GM04503 (cell line): ENCODE measurements at regions not wholly inside any gene's neighbourhood (a gene's known extent, or its start where the extent isn't known, plus 50 kb on each side); places are given as distances from the start of the nearest gene placed in this dataset.
"Not testable (repeated sequence)": the region's sequence is repeated elsewhere in the genome, so short reads cannot be mapped to it uniquely, and the experiment has no call there.

Experiments
- DNase-seq: peaks from one replicate; pipeline ENCODE4 v3.0.0-alpha.2; 2012; ENCODE audit warnings: low read depth

- no peak for DNase-seq
Measured at GRCh38 chr5:82601861-82602260, 323.7 kb upstream of the RPS23 start.

DNA sequence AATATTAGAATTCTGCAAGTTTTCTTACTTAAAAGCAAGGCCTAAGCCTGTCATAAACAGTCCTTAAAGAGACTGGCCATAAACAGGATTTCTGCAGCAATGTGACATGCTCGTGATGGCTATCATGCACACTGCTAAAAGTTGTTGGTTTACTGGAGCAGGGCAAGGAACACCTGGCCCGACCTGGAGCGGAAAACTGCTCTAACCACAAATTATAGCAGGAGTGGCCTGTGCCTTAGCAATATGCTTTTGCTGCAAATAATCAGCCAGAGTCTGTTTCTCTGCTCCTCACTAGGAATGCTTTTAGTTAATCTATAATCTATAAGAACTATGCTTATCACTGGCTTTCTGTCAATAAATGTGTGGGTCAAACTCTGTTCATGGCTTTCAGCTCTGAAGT, 322.9 kb upstream of the RPS23 start:
- DNase-seq = no peak

GRCh38 chr5:82599692-82600091, 321.5 kb upstream of the RPS23 start:
- DNase-seq = no peak

- DNase-seq = no peak
Measured at GRCh38 chr5:82599030-82599429, 320.9 kb upstream of the RPS23 start.

DNA sequence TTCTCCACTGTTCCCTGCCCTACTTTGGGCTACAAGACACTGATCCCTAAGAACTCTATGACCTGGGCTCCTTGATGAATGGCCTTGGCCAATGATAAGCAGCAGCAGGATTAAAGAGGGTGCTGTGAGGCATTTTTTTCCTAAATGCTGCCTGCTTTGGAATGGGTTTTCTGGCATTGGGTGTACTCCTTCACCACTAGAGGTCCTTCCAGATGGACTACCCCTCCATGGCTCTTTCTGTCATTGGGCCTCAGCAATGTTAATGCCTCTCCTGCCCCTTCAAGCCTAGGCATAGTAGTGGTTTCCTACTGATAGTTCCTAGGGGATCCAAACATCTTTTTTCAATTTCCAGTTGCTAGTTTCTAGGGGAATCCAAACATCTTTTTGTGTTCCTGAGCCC, 319.3 kb upstream of the RPS23 start:
- no peak for DNase-seq

DNA sequence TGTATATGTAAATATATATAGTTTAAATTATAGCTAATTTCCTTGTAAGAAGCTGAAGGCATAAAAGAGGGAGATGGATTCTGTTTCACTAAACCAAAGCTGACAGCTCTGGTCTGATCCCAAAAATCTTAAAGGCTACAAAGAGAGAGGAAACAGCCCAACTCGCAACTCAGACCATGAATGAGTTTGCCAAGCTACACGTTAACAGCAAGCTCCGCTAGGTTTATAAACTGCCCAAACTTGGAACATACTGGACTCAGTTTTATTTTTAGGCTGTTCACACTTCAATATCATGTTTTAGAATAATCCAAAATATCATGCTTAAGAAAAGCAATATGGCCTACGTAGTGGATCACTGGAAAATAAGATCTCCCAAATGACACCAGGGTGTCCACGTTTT, 318.3 kb upstream of the RPS23 start:
- no peak for DNase-seq

DNA sequence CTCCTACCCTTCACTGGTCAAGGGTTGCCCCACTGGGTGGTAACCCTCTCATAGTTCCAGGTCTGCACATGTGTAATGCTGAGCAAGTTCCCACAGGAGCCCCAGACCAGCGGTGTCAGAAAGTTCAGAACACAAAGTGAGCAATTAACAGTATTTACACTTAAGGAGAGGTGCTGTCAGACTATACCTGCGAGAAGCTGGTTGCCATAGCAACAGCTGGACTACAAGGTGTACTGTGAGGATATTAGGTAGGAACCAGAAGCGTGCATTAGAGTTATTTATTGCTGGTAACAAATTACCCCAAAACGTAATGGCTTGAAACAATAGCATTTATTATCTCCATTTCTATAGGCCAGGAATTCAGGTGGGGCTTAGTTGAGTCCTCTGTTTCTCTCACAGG, 317.0 kb upstream of the RPS23 start:
- DNase-seq = no peak

- no peak for DNase-seq
Measured at GRCh38 chr5:82594097-82594496, 315.9 kb upstream of the RPS23 start.

GRCh38 chr5:82593481-82593880, 315.3 kb upstream of the RPS23 start:
- no peak for DNase-seq

GRCh38 chr5:82591021-82591515, 312.9 kb upstream of the RPS23 start:
- no peak for DNase-seq

GRCh38 chr5:82590112-82590511, 312.0 kb upstream of the RPS23 start:
- DNase-seq = no peak

- no peak for DNase-seq
Measured at GRCh38 chr5:82586661-82587310, 308.6 kb upstream of the RPS23 start.

DNA sequence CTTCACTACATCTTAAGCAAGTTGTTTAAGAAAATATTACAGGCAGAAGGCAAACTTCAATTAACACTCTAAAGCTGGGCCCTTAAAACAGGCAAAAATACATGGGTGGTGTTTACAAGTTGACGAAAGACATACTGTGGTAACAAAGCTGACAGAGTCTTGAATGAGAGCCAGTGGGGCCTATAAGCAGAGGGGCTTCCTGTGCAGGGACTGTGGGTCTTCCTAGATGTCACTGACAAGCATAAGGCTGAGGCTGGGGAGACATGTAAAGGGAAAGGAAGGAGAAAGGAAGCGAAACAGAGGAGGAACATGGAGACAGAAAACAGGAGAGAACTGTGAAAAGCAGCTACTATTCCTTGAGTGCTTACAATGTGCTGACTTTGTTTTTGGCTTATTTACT, 308.0 kb upstream of the RPS23 start:
- no peak for DNase-seq

DNA sequence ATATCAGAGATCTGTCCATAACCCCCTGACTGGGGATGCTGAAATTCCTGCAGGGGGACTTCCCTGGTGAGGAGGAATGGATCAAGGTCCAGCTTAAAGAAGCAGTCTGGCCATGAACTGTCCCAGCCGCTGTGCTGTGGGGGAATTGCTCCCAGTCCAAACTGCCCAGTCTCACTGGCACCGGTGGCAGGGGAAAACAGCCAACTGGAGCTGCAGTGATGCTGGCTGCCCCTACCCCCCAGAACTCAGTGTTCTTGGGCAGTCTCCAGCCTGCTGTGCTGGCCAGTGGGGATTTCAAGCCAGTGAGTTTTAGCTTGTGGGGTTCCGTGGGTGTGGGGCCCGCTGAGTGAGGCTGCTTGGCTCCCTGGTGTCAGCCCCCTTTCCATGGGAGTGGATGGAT, 306.5 kb upstream of the RPS23 start:
- DNase-seq = no peak

GRCh38 chr5:82583331-82583730, 305.2 kb upstream of the RPS23 start:
- DNase-seq = not testable (repeated sequence)

GRCh38 chr5:82564963-82565362, 286.8 kb upstream of the RPS23 start:
- DNase-seq = no peak

GRCh38 chr5:82563745-82564144, 285.6 kb upstream of the RPS23 start:
- no peak for DNase-seq

- no peak for DNase-seq
Measured at GRCh38 chr5:82562696-82563240, 284.6 kb upstream of the RPS23 start.

GRCh38 chr5:82561797-82562196, 283.6 kb upstream of the RPS23 start:
- no peak for DNase-seq

GRCh38 chr5:82560969-82561368, 282.8 kb upstream of the RPS23 start:
- no peak for DNase-seq

- no peak for DNase-seq
Measured at GRCh38 chr5:82560561-82560960, 282.4 kb upstream of the RPS23 start.

DNA sequence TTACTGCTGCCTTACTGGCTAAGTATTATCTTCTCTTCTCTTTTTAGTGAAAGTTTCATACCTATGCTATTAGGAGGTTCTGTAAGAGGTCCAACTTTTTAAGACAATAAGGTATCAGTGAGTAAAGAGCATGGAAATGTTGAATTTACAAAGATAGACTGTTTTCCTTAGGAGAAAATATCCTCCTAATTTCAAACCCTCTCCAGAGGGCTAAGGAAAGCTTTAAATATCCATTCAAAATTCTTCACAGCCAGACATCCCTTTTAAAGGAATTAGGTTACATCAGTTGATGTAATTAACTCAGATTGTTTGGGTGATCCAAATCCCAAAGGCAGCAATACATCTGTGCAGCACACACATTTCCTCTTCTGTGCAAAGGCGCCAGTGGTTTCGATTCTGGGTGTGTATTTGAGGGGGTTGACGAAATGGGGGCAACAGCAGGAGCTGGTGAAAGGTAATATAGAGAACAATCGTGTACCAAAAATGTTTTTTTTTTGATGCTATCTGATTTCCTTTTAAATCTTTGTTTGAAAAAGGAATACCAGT, 273.8 kb upstream of the RPS23 start:
- no peak for DNase-seq

GRCh38 chr5:82551192-82551591, 273.0 kb upstream of the RPS23 start:
- no peak for DNase-seq

GRCh38 chr5:82549263-82549662, 271.1 kb upstream of the RPS23 start:
- DNase-seq = no peak
